Esophagus squamous epithelium (tissue), 5 donors: ENCODE measurements at regions not wholly inside any gene's neighbourhood (a gene's known extent, or its start where the extent isn't known, plus 50 kb on each side); places are given as distances from the start of the nearest gene placed in this dataset.

Experiments used
- DNase-seq: peaks from one replicate; lab custom pipeline; 2025; lab: John Stamatoyannopoulos, UW
- H3K27ac ChIP-seq, 4 donors: fragments of 200-600 bp; sonication (generic); one replicate each; pipeline ENCODE4 v1.5.1; 2016 to 2019; ENCODE audit warnings: mild to moderate bottlenecking in 1 of 4
- H3K27me3 ChIP-seq, 4 donors: fragments of 200-600 bp; sonication (generic); 1 replicate in 3 of 4; 2 replicates in 1 of 4; pipeline versions ENCODE4 v1.5.1 to v1.6.0; 2017 to 2021; ENCODE audit warnings: antibody characterized with exemption in 1 of 4
- H3K36me3 ChIP-seq, 3 donors: fragments of 200-600 bp; sonication (generic); one replicate each; pipeline ENCODE4 v1.5.1; 2016 to 2019
- H3K4me1 ChIP-seq, 3 donors: fragments of 200-600 bp; sonication (generic); one replicate each; pipeline ENCODE4 v1.5.1; 2017 to 2019
- H3K4me3 ChIP-seq, 4 donors: fragments of 200-600 bp; sonication (generic); 1 replicate in 3 of 4; 2 replicates in 1 of 4; pipeline ENCODE4 v1.5.1; 2016 to 2019; ENCODE audit warnings: mild to moderate bottlenecking in 2 of 4, moderate library complexity in 1 of 4
- H3K9me3 ChIP-seq, 3 donors: fragments of 200-600 bp; sonication (generic); one replicate each; pipeline ENCODE4 v1.5.1; 2016 to 2019
- POLR2A ChIP-seq, 4 donors: fragments of 450-650 bp; IDR thresholded peaks; one replicate each; pipeline ENCODE4 v1.6.1; 2017; ENCODE audit warnings: antibody characterized with exemption in 4 of 4, mild to moderate bottlenecking in 4 of 4, moderate library complexity in 3 of 4
- WGBS, 2 donors: methylation state at CpG; one replicate each; pipeline ENCODE4 v1.1.5; 2018; 5-methylcytosine and 5-hydroxymethylcytosine counted together
- intact Hi-C: fragments of 100-400 bp; cut with DNase I; formaldehyde crosslinking; loops from one replicate; pipeline ENCODE4 v1.15.0; 2022
- small RNA-seq, 4 donors: library from RNA; depleted of rRNA; stranded (forward); fragments of <200 nt; gene quantifications; one replicate each; pipeline ENCODE3, GENCODE V24; 2016
- TF ChIP-seq, protein P1 (sequence below), 6 experiments: fragments of 450-650 bp in 4 of 6; fragments of 200-600 bp in 2 of 6; sonication (generic) in 2 of 6; IDR thresholded peaks; one replicate each; pipeline ENCODE4 v1.5.1; 2016 to 2019; ENCODE audit warnings: antibody characterized with exemption in 6 of 6, mild to moderate bottlenecking in 4 of 6, moderate library complexity in 4 of 6
- donor health status: DM: yes; HTN: yes; CAD: no.

DNA sequence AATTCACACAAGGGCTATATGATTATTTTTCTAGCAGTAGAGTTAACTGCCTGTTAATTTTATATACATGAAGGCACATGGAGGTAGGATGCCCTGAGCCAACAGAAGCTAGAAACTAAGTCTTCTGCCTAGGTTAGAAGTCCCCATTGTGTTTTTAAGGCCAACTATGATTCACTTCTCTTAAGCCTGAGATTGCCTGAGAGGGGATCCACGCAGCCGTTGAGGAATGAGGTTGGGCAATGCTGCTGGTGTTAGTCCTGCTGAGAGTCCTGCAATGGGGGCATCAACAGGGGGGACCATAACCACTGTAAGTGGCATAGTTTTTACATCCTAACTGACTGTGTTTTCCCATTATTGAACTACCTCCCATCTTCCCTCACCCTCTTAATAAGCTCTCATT lies 60.1 kb upstream of the PFN2 start:
- no peak for DNase-seq
- WGBS, 2 donors = 82% methylated on average over 2 of the region's 2 CpGs; no CpG with 5 or more reads in 1 of the 2 donors

DNA sequence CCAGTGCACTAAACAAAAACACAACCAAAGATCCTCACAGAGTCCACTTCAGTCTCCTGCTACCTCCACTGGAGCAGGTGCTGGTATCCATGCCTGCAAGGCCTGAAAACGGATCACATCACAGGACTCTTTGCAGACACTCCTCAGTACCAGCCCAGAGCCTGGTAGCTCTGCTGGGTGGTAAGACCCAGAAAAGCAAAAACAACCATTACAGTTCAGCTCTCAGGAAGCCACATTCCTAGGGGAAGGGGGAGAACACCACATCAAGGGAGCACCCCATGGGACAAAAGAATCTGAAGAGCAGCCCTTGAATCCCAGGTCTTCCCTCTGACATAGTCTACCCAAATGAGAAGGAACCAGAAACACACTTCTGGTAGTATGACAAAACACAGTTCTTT lies 52.5 kb upstream of the PFN2 start:
- Histone ChIP-seq H3K4me3 (no peak overlapping the region), H3K4me1 (no peaks in the 10 kb centered on the region), H3K27me3 (no peaks in the 10 kb centered on the region), H3K27ac (no peak overlapping the region), H3K9me3 (peaks cover 0 to 4% (median 0%) of the 10 kb centered on the region in 3 donors), H3K36me3 (no peaks in the 10 kb centered on the region)
- intact Hi-C loops = no loop called here
- 100% methylated on average over 1 of the region's 1 CpG; no CpG with 5 or more reads in 1 of the 2 donors for WGBS, 2 donors
- TF ChIP-seq, protein P1, sequence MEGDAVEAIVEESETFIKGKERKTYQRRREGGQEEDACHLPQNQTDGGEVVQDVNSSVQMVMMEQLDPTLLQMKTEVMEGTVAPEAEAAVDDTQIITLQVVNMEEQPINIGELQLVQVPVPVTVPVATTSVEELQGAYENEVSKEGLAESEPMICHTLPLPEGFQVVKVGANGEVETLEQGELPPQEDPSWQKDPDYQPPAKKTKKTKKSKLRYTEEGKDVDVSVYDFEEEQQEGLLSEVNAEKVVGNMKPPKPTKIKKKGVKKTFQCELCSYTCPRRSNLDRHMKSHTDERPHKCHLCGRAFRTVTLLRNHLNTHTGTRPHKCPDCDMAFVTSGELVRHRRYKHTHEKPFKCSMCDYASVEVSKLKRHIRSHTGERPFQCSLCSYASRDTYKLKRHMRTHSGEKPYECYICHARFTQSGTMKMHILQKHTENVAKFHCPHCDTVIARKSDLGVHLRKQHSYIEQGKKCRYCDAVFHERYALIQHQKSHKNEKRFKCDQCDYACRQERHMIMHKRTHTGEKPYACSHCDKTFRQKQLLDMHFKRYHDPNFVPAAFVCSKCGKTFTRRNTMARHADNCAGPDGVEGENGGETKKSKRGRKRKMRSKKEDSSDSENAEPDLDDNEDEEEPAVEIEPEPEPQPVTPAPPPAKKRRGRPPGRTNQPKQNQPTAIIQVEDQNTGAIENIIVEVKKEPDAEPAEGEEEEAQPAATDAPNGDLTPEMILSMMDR (IDR thresholded peaks at IDR 0.05) = no peak
- TF ChIP-seq POLR2A (IDR thresholded peaks at IDR 0.05) = no peak
- no peak for DNase-seq

More for the DNA sequence above, 60.1 kb upstream of the PFN2 start:
- no peak overlapping the region for H3K4me3 ChIP-seq
- no peaks in the 10 kb centered on the region for H3K4me1 ChIP-seq
- no peaks in the 10 kb centered on the region for H3K9me3 ChIP-seq
- H3K27ac ChIP-seq = no peak overlapping the region
- H3K36me3 ChIP-seq = no peaks in the 10 kb centered on the region
- intact Hi-C loops = no loop called here
- H3K27me3 ChIP-seq = no peaks in the 10 kb centered on the region
- TF ChIP-seq POLR2A (IDR thresholded peaks at IDR 0.05) = no peak
- TF ChIP-seq, protein P1 (IDR thresholded peaks at IDR 0.05) = no peak

DNA sequence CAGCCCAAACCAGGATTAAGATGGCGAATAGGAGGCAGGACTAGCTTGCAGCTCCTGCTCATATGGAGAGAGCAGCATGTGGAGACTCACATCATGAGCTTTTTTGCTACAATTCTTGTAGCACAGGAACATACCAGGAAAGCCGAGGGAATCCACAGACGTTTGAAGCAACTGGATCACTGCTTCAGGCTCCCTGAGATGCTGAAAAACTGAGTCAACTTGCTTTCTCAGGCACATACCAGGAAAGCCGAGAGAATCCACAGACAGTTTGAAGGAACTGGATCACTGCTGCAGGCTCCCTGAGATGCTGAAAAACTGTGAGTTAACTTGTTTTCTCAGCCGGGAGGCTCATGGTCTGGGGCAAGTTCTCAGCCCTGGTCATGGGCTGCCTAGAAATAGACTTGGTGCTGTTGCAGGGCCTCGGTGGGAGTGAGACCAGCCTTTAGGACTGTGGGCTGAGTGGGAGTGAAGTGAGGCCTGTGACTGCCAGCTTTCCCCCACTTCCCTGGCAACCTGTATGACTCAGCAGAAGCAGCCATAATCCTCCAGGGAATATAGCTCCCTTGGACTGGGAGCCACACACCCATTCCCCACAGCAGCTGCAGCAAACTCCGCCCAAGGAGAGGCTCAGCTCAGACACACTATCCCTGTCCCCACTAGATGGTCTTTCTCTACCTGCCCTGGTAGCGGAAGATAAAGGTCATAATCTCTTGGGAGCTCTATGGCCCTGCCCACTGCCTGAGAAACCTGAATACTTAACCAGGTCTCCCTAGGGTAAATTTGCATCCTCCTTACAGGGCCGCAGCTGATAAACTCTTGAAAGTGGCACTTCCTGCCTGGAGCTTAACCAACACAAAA lies 51.9 kb upstream of the PFN2 start:
- H3K36me3 ChIP-seq = no peaks in the 10 kb centered on the region
- WGBS, 2 donors = 59 to 74% methylated on average over 4 to 8 of the region's 9 CpGs
- intact Hi-C loops = no loop called here
- H3K4me3 ChIP-seq = no peak overlapping the region
- no peaks in the 10 kb centered on the region for H3K27me3 ChIP-seq
- peaks cover 0 to 4% (median 0%) of the 10 kb centered on the region in 3 donors for H3K9me3 ChIP-seq
- DNase-seq = no peak
- TF ChIP-seq, protein P1 (IDR thresholded peaks at IDR 0.05) = no peak
- TF ChIP-seq POLR2A (IDR thresholded peaks at IDR 0.05) = no peak
- no peaks in the 10 kb centered on the region for H3K4me1 ChIP-seq
- H3K27ac ChIP-seq = no peak overlapping the region

DNA sequence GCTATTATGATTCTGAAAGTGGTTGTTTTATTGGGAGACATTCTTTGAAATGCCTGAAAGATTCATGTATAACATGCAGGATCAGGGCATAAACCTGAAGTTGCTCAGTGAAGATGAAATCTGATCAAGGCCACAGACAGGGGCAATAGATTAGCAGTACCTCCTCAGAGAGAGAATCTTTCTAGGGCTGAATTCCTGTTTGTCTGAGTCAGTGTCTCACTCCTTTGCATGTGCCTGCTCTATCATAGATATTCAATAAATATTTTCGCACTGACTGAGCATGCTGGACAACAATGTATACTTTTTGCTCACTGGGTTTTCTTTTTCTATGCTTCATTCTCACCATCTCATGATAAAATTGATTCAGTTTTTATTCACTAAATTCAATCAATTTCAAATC lies 49.8 kb upstream of the PFN2 start:
- Histone ChIP-seq H3K36me3 (no peaks in the 10 kb centered on the region), H3K4me3 (no peak overlapping the region), H3K9me3 (peaks cover 0 to 4% (median 0%) of the 10 kb centered on the region in 3 donors), H3K4me1 (no peaks in the 10 kb centered on the region), H3K27me3 (no peaks in the 10 kb centered on the region), H3K27ac (no peak overlapping the region)
- intact Hi-C loops = no loop called here
- TF ChIP-seq, protein P1 (IDR thresholded peaks at IDR 0.05) = no peak
- TF ChIP-seq POLR2A (IDR thresholded peaks at IDR 0.05) = no peak
- DNase-seq = no peak
- WGBS, 2 donors = 78 to 100% methylated on average over 1 of the region's 1 CpG

Small RNAs in the stretch of these regions (small RNA-seq; reads per million reads assigned to genes)
- gene RF00004 (0 reads per million in 4 donors), gene RPL32P9 (0 reads per million in 4 donors)
